ENCODE measurements at regions not wholly inside any gene's neighbourhood (a gene's known extent, or its start where the extent isn't known, plus 50 kb on each side); places are given as distances from the start of the nearest gene placed in this dataset.
A peak's percentile ranks its signal among the peaks of the same experiment; 100 is the strongest.

GRCh38 chr12:94714378-94715114 is 64.2 kb upstream of the TMCC3 start:
- Histone ChIP-seq H3K27me3 (replicated peaks in 2 of 5; ENCODE audit: control insufficient read depth in 4 of 5, insufficient read depth in 5 of 5, low read length in 4 of 5) (no peaks in the 10 kb centered on the region), H3K4me1 (ENCODE audit: control extremely low read depth in 1 of 4, control insufficient read depth in 4 of 4, insufficient read depth in 4 of 4, low read length in 3 of 4) (no peaks in the 10 kb centered on the region), H3K27ac (ENCODE audit: insufficient read depth in 1 of 2, low read depth in 1 of 2, low read length in 2 of 2, poor library complexity in 1 of 2, severe bottlenecking in 2 of 2) (no peak overlapping the region), H3K36me3 (ENCODE audit: control insufficient read depth in 4 of 4, insufficient read depth in 4 of 4, low read length in 3 of 4) (no peaks in the 10 kb centered on the region), H3K9me3 (ENCODE audit: control extremely low read depth in 1 of 5, control insufficient read depth in 4 of 5, insufficient read depth in 2 of 5, low read depth in 1 of 5, low read length in 4 of 5) (no peaks in the 10 kb centered on the region), H3K4me3 (ENCODE audit: control insufficient read depth in 1 of 7, extremely low read depth in 1 of 7, insufficient read depth in 4 of 7, low read depth in 2 of 7, low read length in 6 of 7) (no peak overlapping the region)
- CTCF ChIA-PET: interaction anchor here (1.1 to 2.8 kb wide), 5 partner anchors 10 to 161 kb away, joined by 3 to 11 read pairs (median 5); no protein-coding TSS in a partner anchor
- POLR2A ChIA-PET: no interaction called here
- DNase-seq: no peak
- 96% methylated on average over 3 of the region's 6 CpGs for WGBS (ENCODE audit: insufficient coverage)

GRCh38 chr12:94712815-94713515 is 62.6 kb upstream of the TMCC3 start:
- H3K27ac ChIP-seq (ENCODE audit: insufficient read depth in 1 of 2, low read depth in 1 of 2, low read length in 2 of 2, poor library complexity in 1 of 2, severe bottlenecking in 2 of 2): no peak overlapping the region
- H3K4me1 ChIP-seq (ENCODE audit: control extremely low read depth in 1 of 4, control insufficient read depth in 4 of 4, insufficient read depth in 4 of 4, low read length in 3 of 4): no peaks in the 10 kb centered on the region
- ChIA-PET CTCF (interaction anchor here (0.6 to 2.8 kb wide), 9 partner anchors 8 to 540 kb away, joined by 3 to 11 read pairs (median 3); partner anchors contain the start of gene TMCC3), POLR2A (no interaction called here)
- DNase-seq: no peak
- WGBS (ENCODE audit: insufficient coverage): 100% methylated on average over 5 of the region's 7 CpGs
- H3K9me3 ChIP-seq (ENCODE audit: control extremely low read depth in 1 of 5, control insufficient read depth in 4 of 5, insufficient read depth in 2 of 5, low read depth in 1 of 5, low read length in 4 of 5): no peaks in the 10 kb centered on the region
- no peaks in the 10 kb centered on the region for H3K36me3 ChIP-seq (ENCODE audit: control insufficient read depth in 4 of 4, insufficient read depth in 4 of 4, low read length in 3 of 4)
- no peaks in the 10 kb centered on the region for H3K27me3 ChIP-seq (replicated peaks in 2 of 5; ENCODE audit: control insufficient read depth in 4 of 5, insufficient read depth in 5 of 5, low read length in 4 of 5)
- H3K4me3 ChIP-seq (ENCODE audit: control insufficient read depth in 1 of 7, extremely low read depth in 1 of 7, insufficient read depth in 4 of 7, low read depth in 2 of 7, low read length in 6 of 7): no peak overlapping the region

GRCh38 chr12:94710933-94711332 is 60.6 kb upstream of the TMCC3 start:
- 72% methylated on average over 2 of the region's 3 CpGs for WGBS (ENCODE audit: insufficient coverage)
- ChIA-PET CTCF (interaction anchor here (0.8 to 1.4 kb wide), 5 partner anchors 9 to 87 kb away, joined by 3 to 4 read pairs (median 3); no protein-coding TSS in a partner anchor), POLR2A (no interaction called here)
- DNase-seq: peak; percentile 41 to 61 (median 61)
- Histone ChIP-seq H3K4me1 (ENCODE audit: control extremely low read depth in 1 of 4, control insufficient read depth in 4 of 4, insufficient read depth in 4 of 4, low read length in 3 of 4) (no peaks in the 10 kb centered on the region), H3K36me3 (ENCODE audit: control insufficient read depth in 4 of 4, insufficient read depth in 4 of 4, low read length in 3 of 4) (no peaks in the 10 kb centered on the region), H3K4me3 (ENCODE audit: control insufficient read depth in 1 of 7, extremely low read depth in 1 of 7, insufficient read depth in 4 of 7, low read depth in 2 of 7, low read length in 6 of 7) (no peak overlapping the region), H3K27ac (ENCODE audit: insufficient read depth in 1 of 2, low read depth in 1 of 2, low read length in 2 of 2, poor library complexity in 1 of 2, severe bottlenecking in 2 of 2) (no peak overlapping the region), H3K27me3 (replicated peaks in 2 of 5; ENCODE audit: control insufficient read depth in 4 of 5, insufficient read depth in 5 of 5, low read length in 4 of 5) (no peaks in the 10 kb centered on the region), H3K9me3 (ENCODE audit: control extremely low read depth in 1 of 5, control insufficient read depth in 4 of 5, insufficient read depth in 2 of 5, low read depth in 1 of 5, low read length in 4 of 5) (no peaks in the 10 kb centered on the region)

- no peaks in the 10 kb centered on the region for H3K36me3 ChIP-seq (ENCODE audit: control insufficient read depth in 4 of 4, insufficient read depth in 4 of 4, low read length in 3 of 4)
- no peak for DNase-seq
- H3K27me3 ChIP-seq (replicated peaks in 2 of 5; ENCODE audit: control insufficient read depth in 4 of 5, insufficient read depth in 5 of 5, low read length in 4 of 5): no peaks in the 10 kb centered on the region
- H3K9me3 ChIP-seq (ENCODE audit: control extremely low read depth in 1 of 5, control insufficient read depth in 4 of 5, insufficient read depth in 2 of 5, low read depth in 1 of 5, low read length in 4 of 5): no peaks in the 10 kb centered on the region
- 90% methylated on average over 4 of the region's 9 CpGs for WGBS (ENCODE audit: insufficient coverage)
- POLR2A ChIA-PET: no interaction called here
- H3K27ac ChIP-seq (ENCODE audit: insufficient read depth in 1 of 2, low read depth in 1 of 2, low read length in 2 of 2, poor library complexity in 1 of 2, severe bottlenecking in 2 of 2): no peak overlapping the region
- H3K4me3 ChIP-seq (ENCODE audit: control insufficient read depth in 1 of 7, extremely low read depth in 1 of 7, insufficient read depth in 4 of 7, low read depth in 2 of 7, low read length in 6 of 7): no peak overlapping the region
- CTCF ChIA-PET: interaction anchor here (1.0 to 1.1 kb wide), 2 partner anchors 10 to 41 kb away, joined by 3 to 4 read pairs; no protein-coding TSS in a partner anchor
- H3K4me1 ChIP-seq (ENCODE audit: control extremely low read depth in 1 of 4, control insufficient read depth in 4 of 4, insufficient read depth in 4 of 4, low read length in 3 of 4): peaks cover 0 to 2% (median 0%) of the 10 kb centered on the region in 4 experiments
These were observed 57.5 kb upstream of the TMCC3 start for GRCh38 chr12:94707892-94708291.

GRCh38 chr12:94707036-94707435 is 56.7 kb upstream of the TMCC3 start:
- no peak for DNase-seq
- WGBS (ENCODE audit: insufficient coverage): 80% methylated on average over 1 of the region's 3 CpGs
- CTCF ChIA-PET: interaction anchor here (0.7 to 1.1 kb wide), 2 partner anchors 10 to 470 kb away, joined by 3 to 4 read pairs; no protein-coding TSS in a partner anchor
- POLR2A ChIA-PET: no interaction called here
- Histone ChIP-seq H3K27me3 (replicated peaks in 2 of 5; ENCODE audit: control insufficient read depth in 4 of 5, insufficient read depth in 5 of 5, low read length in 4 of 5) (no peaks in the 10 kb centered on the region), H3K27ac (ENCODE audit: insufficient read depth in 1 of 2, low read depth in 1 of 2, low read length in 2 of 2, poor library complexity in 1 of 2, severe bottlenecking in 2 of 2) (no peak overlapping the region), H3K36me3 (ENCODE audit: control insufficient read depth in 4 of 4, insufficient read depth in 4 of 4, low read length in 3 of 4) (no peaks in the 10 kb centered on the region), H3K4me1 (ENCODE audit: control extremely low read depth in 1 of 4, control insufficient read depth in 4 of 4, insufficient read depth in 4 of 4, low read length in 3 of 4) (peaks cover 0 to 2% (median 0%) of the 10 kb centered on the region in 4 experiments), H3K4me3 (ENCODE audit: control insufficient read depth in 1 of 7, extremely low read depth in 1 of 7, insufficient read depth in 4 of 7, low read depth in 2 of 7, low read length in 6 of 7) (no peak overlapping the region), H3K9me3 (ENCODE audit: control extremely low read depth in 1 of 5, control insufficient read depth in 4 of 5, insufficient read depth in 2 of 5, low read depth in 1 of 5, low read length in 4 of 5) (no peaks in the 10 kb centered on the region)

GRCh38 chr12:94706250-94706661 is 55.9 kb upstream of the TMCC3 start:
- Histone ChIP-seq H3K27ac (ENCODE audit: insufficient read depth in 1 of 2, low read depth in 1 of 2, low read length in 2 of 2, poor library complexity in 1 of 2, severe bottlenecking in 2 of 2) (no peak overlapping the region), H3K9me3 (ENCODE audit: control extremely low read depth in 1 of 5, control insufficient read depth in 4 of 5, insufficient read depth in 2 of 5, low read depth in 1 of 5, low read length in 4 of 5) (no peaks in the 10 kb centered on the region), H3K4me3 (ENCODE audit: control insufficient read depth in 1 of 7, extremely low read depth in 1 of 7, insufficient read depth in 4 of 7, low read depth in 2 of 7, low read length in 6 of 7) (no peak overlapping the region), H3K4me1 (ENCODE audit: control extremely low read depth in 1 of 4, control insufficient read depth in 4 of 4, insufficient read depth in 4 of 4, low read length in 3 of 4) (peaks cover 0 to 2% (median 0%) of the 10 kb centered on the region in 4 experiments), H3K36me3 (ENCODE audit: control insufficient read depth in 4 of 4, insufficient read depth in 4 of 4, low read length in 3 of 4) (no peaks in the 10 kb centered on the region), H3K27me3 (replicated peaks in 2 of 5; ENCODE audit: control insufficient read depth in 4 of 5, insufficient read depth in 5 of 5, low read length in 4 of 5) (no peaks in the 10 kb centered on the region)
- ChIA-PET CTCF (interaction anchor here (1.2 kb wide), 1 partner anchor 103 kb away, joined by 3 read pairs; no protein-coding TSS in a partner anchor), POLR2A (no interaction called here)
- 90% methylated on average over 2 of the region's 4 CpGs for WGBS (ENCODE audit: insufficient coverage)
- DNase-seq: no peak

GRCh38 chr12:94705676-94706075 is 55.3 kb upstream of the TMCC3 start:
- Histone ChIP-seq H3K9me3 (ENCODE audit: control extremely low read depth in 1 of 5, control insufficient read depth in 4 of 5, insufficient read depth in 2 of 5, low read depth in 1 of 5, low read length in 4 of 5) (no peaks in the 10 kb centered on the region), H3K27ac (ENCODE audit: insufficient read depth in 1 of 2, low read depth in 1 of 2, low read length in 2 of 2, poor library complexity in 1 of 2, severe bottlenecking in 2 of 2) (no peak overlapping the region), H3K27me3 (replicated peaks in 2 of 5; ENCODE audit: control insufficient read depth in 4 of 5, insufficient read depth in 5 of 5, low read length in 4 of 5) (no peaks in the 10 kb centered on the region), H3K4me1 (ENCODE audit: control extremely low read depth in 1 of 4, control insufficient read depth in 4 of 4, insufficient read depth in 4 of 4, low read length in 3 of 4) (peaks cover 0 to 2% (median 0%) of the 10 kb centered on the region in 4 experiments), H3K36me3 (ENCODE audit: control insufficient read depth in 4 of 4, insufficient read depth in 4 of 4, low read length in 3 of 4) (no peaks in the 10 kb centered on the region), H3K4me3 (ENCODE audit: control insufficient read depth in 1 of 7, extremely low read depth in 1 of 7, insufficient read depth in 4 of 7, low read depth in 2 of 7, low read length in 6 of 7) (no peak overlapping the region)
- DNase-seq: no peak
- CTCF ChIA-PET: interaction anchor here (0.8 to 2.3 kb wide), 3 partner anchors 9 to 272 kb away, joined by 3 to 11 read pairs (median 3); no protein-coding TSS in a partner anchor
- 100% methylated on average over 4 of the region's 4 CpGs for WGBS (ENCODE audit: insufficient coverage)
- POLR2A ChIA-PET: no interaction called here
